Erythroblast (primary cell): ENCODE measurements at regions not wholly inside any gene's neighbourhood (a gene's known extent, or its start where the extent isn't known, plus 50 kb on each side); places are given as distances from the start of the nearest gene placed in this dataset.
"Not testable (repeated sequence)": the region's sequence is repeated elsewhere in the genome, so short reads cannot be mapped to it uniquely, and the experiment has no call there.

Experiments used
- DNase-seq, 2 experiments: peaks; one replicate each; lab custom pipeline; 2025; lab: John Stamatoyannopoulos, UW
- GATA1 ChIP-seq: IDR thresholded peaks from 2 replicates; pipeline ENCODE4 v1.6.1; 2011; ENCODE audit warnings: low read depth, mild to moderate bottlenecking, control low read depth, low read length, moderate library complexity
- POLR2A ChIP-seq: IDR thresholded peaks from 2 replicates; pipeline ENCODE4 v1.6.1; 2011; ENCODE audit warnings: mild to moderate bottlenecking, low read length

DNA sequence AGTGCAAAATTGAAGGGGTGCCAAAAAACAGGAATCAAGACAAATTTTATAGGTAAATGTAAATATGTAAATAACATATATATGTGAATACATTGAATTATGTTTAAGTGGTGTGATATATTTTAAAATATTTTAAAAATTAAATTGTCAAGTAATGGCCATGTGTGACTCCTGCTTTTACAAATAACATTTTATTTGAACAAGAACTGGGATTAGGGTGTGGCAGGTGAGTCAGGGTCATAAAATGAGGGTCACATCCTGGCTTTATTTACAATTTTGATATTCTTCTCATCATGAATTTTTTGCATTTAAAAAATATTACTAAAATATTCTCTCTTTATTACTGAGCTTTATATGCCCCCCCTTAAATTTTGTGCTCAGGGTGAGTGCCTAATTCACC, 601.1 kb upstream of the MAN1A1 start:
- DNase-seq, result no peak
- TF ChIP-seq POLR2A, result no peak
- no peak for TF ChIP-seq GATA1

DNA sequence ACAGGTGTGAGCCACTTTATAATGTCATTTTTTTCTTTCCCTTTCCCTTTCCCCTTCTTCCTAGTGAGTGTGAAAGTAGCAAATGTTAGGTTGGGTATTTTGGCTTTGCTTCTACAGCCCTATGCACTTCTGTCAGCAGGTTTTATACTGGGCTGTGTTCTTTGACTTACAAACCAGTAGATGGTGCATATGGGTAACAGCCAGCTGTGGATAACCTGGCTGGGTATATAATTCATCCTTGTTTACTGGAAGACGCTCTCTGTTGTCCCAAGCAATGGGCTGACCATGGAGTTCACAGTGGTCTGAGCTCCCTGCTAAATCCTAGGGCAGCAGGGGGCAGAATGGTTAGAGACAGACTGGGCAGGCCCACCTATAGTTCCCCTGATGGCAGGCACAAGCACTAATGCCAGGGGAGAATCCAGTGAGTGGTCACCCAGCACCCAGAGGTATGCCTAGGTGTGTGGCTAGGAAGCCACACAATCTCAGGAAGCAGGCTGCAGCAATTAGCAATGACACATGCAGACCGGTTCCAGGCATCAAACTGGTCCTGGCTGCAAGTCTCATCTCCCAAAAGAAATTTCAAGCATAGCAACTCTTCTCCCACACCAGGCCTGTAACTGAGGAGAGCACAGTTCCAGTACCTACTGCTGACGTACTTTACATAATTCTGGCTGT, 592.7 kb upstream of the MAN1A1 start:
- no peak for DNase-seq
- TF ChIP-seq POLR2A (no peak), GATA1 (no peak)

DNA sequence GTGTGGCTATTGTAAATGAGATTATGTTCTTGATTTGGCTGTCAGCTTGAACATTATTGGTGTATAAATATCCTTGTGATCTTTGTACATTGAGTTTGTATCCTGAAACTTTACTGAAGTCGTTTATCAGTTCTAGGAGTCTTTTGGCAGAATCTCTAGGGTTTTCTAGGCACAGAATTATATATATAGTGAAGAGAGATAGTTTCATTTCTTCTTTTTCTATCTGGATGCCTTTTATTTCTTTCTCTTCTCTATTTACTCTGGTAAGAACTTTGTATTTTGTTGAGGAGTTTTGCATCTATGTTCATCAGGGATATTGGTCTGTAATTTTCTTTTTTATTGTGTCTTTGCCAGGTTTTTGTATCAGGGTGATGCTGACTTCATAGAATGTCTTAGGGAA, 589.2 kb upstream of the MAN1A1 start:
- TF ChIP-seq POLR2A (no peak), GATA1 (no peak)

DNA sequence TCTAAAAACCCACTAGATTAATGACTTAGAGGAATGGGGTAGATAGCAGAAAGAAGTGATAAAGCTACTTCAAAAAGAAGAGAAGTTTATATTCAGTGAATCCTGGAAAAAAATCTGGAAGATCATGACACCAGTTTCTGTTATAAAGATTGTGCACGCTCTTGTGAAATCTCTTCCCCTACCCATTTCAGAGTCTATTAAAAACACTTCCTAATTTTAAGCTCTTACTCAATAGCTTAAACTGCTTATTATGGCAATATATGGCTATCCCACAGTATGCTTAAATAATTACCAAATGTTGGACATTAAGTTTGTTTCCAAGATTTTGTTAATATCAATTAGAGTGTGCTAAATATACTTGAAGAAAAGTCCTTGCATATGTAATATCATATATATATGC, 585.3 kb upstream of the MAN1A1 start:
- no peak for TF ChIP-seq POLR2A
- DNase-seq, result no peak

More for the DNA sequence above, 589.2 kb upstream of the MAN1A1 start:
- DNase-seq, result no peak

DNA sequence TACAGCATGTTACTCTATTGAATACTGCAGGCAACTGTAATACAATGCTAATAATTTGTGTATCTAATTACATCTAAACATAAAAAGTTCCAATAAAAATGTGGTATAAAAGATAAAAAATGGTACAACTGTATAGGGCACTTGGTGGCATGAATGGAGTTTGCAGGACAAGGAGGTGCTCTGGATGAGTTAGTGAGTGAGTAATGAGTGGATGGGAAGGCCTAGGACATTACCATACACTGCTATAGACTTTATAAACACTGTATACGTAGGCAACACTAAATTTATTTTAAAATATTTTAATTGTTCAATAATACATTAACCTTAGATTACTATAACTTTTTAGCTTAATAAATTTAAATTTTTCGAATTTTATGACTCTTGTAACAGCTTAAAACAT, 579.6 kb upstream of the MAN1A1 start:
- TF ChIP-seq GATA1 (no peak), POLR2A (no peak)
- no peak for DNase-seq

DNA sequence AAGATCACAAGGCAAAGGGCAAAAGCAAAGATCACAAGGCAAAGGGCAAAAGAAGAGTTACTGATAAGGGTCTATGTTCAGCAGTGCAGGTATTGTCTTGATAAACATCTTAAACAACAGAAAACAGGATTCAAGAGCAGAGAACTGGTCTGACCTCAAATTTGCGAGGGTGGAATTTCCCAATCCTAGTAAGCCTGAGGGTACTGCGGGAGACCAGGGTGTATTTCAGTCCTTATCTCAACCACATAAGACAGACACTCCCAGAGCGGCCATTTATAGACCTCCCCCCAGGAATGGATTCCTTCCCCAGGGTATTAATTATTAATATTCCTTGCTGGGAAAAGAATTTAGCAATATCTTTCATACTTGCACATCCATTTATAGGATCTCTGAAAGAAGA, 575.3 kb upstream of the MAN1A1 start:
- DNase-seq, result not testable (repeated sequence)

DNA sequence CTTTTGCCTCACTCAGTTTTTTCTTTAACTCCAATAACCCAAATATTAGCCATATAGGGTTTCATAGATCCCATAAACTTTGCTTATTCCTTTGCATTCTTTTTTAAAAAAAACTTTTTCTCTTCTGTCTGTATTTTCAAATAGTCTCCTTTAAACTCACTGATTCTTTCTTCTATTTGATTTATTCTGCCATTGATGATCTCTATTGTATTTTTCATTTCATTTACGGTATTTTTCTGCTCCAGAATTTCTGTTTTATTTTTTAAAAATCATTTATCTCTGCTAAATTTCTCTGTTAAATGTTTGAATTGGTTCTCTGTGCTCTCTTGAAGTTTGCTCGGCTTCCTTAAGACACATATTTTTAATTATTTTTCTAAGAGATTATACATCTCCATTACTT, 573.3 kb upstream of the MAN1A1 start:
- no peak for TF ChIP-seq POLR2A
- TF ChIP-seq GATA1, result no peak
- DNase-seq, result no peak

DNA sequence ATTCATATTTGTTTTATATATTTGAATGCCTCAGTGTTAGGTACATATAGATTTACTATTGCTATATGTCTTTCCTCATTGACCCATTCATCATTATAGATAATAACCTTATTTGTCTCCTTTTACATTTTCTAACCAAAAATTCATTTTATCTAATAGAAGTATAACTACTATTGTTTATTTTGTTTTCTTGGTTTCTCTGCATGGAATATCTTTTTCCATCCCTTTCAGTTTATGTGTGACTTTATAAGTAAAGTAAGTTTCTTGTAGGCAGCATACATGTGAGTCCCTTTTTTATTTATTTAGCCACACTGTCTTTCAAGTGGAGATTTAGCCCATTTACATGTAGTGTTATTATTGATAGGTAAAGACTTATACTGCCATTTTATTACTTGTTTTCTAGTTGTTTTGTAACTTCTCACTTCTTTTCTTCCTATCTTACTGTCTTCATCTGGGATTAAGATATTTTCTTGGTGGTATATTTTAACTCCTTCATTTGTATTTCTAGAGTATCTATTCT, 572.0 kb upstream of the MAN1A1 start:
- DNase-seq, result no peak
- no peak for TF ChIP-seq POLR2A
- no peak for TF ChIP-seq GATA1

DNA sequence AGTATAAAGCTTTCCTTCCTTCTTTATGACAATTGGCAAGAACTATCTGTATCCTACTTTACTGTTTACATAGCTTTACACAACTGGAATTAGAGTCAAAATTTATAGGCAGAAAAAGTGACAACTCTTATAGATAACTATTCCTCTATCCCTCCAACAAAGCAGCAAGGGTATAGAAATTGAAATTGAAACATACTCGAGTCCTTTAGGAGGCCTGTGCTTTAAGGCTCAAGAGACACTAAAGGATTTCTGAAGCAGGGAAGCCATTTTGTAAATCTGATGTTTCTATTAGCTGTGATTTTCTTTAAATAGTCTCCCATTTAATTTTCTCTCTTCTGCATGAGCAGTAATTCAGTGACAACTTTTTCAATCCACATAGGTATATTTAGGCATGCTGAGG, 567.6 kb upstream of the MAN1A1 start:
- no peak for DNase-seq
- TF ChIP-seq GATA1 (no peak), POLR2A (no peak)

DNA sequence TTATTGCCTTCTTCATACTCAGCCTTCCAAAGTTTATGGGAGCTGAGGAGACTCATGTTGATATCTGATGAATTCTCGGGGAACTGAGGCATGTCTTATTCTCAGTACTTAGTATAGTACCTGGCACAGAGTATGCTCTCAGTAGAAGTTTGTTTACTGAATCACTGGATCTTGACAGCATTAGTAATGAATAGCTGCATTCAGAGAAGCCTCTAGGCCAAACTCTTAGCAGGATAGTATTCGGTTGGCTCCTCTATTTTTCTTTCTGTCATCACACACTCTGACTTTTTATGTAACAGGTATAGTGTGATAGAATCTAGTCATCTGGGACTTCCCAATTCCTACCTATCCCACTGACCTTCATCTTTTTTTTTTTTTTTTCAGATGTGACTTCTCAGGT, 566.4 kb upstream of the MAN1A1 start:
- no peak for DNase-seq
- TF ChIP-seq GATA1 (no peak), POLR2A (no peak)

DNA sequence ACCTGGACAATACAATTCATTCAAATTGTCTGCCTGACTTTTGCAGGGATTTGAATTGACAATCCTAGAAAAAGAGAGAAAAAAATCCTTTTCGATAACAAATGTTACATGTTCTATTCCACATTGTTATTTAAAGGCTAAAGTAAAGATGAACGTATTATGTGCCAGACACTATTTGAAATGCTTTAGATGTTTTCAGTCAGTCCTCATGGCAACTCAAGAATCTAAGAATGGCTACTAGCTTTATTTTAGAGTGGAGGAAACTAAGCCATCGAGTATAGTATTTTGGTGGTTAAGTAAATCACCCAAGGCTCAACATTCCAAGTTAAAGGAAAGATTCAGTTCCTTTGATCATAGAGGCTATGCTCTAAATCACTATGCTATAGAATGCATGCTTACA, 558.6 kb upstream of the MAN1A1 start:
- TF ChIP-seq POLR2A, result no peak
- no peak for TF ChIP-seq GATA1
- DNase-seq, result no peak

DNA sequence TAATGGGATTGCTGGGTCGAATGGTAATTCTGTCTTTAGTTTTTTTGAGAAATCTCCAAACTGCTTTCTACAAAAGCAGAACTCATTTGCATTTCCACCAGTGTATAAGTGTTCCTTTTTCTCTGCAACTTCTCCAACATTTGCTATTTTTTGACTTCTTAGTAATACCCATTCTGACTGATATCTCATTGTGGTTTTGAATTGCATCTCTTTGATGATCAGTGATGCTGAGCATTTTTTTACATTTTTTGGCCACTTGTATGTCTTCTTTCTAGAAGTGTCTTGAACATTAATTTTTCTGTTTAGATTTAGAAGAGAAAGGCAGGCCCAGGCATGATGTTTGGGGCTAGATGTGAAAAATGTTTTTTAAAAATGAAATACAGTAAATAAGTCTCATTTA, 553.1 kb upstream of the MAN1A1 start:
- no peak for DNase-seq
- TF ChIP-seq GATA1 (no peak), POLR2A (no peak)

DNA sequence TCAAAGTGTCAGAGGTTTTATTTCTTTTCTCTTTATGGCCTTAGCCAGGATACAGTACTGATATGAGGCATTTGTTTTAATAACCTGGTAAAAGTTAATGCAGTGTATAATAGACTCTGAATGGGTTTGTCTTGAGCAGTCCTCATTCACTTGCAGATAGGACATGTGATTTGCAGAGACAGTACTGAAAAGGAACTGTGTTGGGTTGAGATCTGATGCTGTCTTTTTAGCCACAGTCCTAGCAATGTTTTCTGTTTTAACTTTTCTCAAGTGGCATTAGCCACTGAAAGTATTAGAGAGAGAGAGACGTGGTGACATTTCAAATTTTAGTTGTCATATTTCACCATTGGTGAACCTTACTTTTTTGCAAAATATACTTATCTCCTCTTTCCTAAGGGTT, 547.2 kb upstream of the MAN1A1 start:
- no peak for TF ChIP-seq POLR2A
- no peak for TF ChIP-seq GATA1
- DNase-seq, result no peak

DNA sequence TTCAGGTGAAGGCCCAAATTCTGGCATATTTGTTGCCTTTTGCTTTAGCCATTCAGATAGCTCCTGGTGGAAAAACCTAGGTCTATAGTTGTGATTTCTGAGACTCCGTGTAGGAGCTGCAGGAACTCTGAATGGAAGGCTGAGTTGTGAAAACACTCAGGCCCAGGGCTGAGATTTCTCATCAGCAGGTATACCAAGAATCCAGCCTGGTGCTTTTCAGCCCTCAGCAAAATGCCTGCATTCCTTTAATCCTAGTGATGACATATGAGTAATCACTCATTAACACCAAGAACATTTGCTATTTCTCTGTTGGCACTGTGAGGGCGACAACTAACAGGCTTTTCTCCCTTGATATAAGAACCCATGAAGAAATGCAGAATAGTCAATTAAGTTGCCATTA, 546.1 kb upstream of the MAN1A1 start:
- TF ChIP-seq GATA1 (no peak), POLR2A (no peak)
- no peak for DNase-seq

DNA sequence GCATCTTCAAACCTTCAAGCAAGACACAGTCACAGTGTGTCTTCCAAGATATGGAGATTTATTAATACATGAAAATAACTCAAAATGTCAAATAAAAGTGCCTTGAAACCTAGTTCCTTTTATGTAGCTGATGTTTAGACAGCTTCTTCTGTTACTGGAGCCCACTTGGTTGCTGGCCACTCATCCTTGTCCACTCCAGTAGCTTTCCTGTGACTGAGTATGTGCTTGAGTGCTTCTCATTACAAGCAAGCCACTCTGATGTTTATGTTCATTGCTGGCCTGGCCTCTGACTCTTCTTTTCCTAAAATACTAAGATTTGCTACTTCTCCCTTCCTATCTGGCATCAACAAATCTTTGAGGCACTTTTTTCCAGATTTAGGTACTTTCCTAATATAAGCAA, 545.2 kb upstream of the MAN1A1 start:
- no peak for DNase-seq
- TF ChIP-seq GATA1 (no peak), POLR2A (no peak)
